Prostate gland (tissue), 2 donors: ENCODE measurements at regions not wholly inside any gene's neighbourhood (a gene's known extent, or its start where the extent isn't known, plus 50 kb on each side); places are given as distances from the start of the nearest gene placed in this dataset.

Experiments
- CTCF ChIP-seq, 4 experiments: fragments of 200-600 bp in 2 of 4; fragments of 450-650 bp in 2 of 4; sonication (generic) in 2 of 4; IDR thresholded peaks; 1 replicate in 3 of 4; 2 replicates in 1 of 4; pipeline ENCODE4 v1.5.1; 2016 to 2019; ENCODE audit warnings: antibody characterized with exemption in 4 of 4, mild to moderate bottlenecking in 2 of 4, moderate library complexity in 2 of 4
- POLR2A ChIP-seq: fragments of 450-650 bp; IDR thresholded peaks from one replicate; pipeline ENCODE4 v1.6.1; 2016; ENCODE audit warnings: antibody characterized with exemption, mild to moderate bottlenecking

GRCh38 chr1:90396917-90397316, 320.2 kb downstream of the BARHL2 start:
- TF ChIP-seq POLR2A (no peak), CTCF (IDR thresholded peaks at IDR 0.05) (no peak)
